ENCODE measurements at regions not wholly inside any gene's neighbourhood (a gene's known extent, or its start where the extent isn't known, plus 50 kb on each side); places are given as distances from the start of the nearest gene placed in this dataset.

DNA sequence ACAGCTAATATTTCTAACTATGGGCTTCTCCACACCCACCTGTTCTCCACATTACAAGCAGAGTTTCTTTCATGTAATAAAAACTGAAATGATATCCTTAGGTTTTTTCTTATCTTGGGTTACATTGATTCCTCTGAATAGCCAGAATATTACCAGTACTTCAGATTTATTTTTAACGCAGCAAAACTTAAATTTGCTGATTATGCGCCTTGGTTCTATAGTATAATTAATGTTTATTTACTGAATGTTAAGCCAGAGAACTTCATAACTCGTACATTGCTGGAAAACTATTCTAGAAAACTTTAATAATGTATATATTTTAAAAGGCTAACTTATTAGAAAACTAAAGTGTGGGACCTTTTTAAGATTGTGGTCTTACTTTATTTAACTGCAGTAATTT, 577.2 kb downstream of the PRKD1 start:
- ChIA-PET POLR2A (no interaction called here), CTCF (no interaction called here)
- no peaks in the 10 kb centered on the region for H3K27me3 Mint-ChIP-seq (ENCODE audit: low read depth)
- H3K9me3 Mint-ChIP-seq, result 0 out of 2 replicates have a peak, but pooled peaks cover 3% of the 10 kb centered on the region
- H3K27ac Mint-ChIP-seq, result no peak overlapping the region
- no peaks in the 10 kb centered on the region for H3K4me1 Mint-ChIP-seq
- TF ChIP-seq ZNF532 (CRISPR knock-in tag; IDR thresholded peaks at IDR 0.05; ENCODE audit: borderline replicate concordance), result no peak
- no peak for TF ChIP-seq MLX (CRISPR knock-in tag; IDR thresholded peaks at IDR 0.05)
- TF ChIP-seq GTF2I (CRISPR knock-in tag; conservative IDR thresholded peaks at IDR 0.05), result no peak
- TF ChIP-seq, protein P1, sequence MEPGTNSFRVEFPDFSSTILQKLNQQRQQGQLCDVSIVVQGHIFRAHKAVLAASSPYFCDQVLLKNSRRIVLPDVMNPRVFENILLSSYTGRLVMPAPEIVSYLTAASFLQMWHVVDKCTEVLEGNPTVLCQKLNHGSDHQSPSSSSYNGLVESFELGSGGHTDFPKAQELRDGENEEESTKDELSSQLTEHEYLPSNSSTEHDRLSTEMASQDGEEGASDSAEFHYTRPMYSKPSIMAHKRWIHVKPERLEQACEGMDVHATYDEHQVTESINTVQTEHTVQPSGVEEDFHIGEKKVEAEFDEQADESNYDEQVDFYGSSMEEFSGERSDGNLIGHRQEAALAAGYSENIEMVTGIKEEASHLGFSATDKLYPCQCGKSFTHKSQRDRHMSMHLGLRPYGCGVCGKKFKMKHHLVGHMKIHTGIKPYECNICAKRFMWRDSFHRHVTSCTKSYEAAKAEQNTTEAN (CRISPR knock-in tag; IDR thresholded peaks at IDR 0.05), result no peak
- TF ChIP-seq ZNF317 (CRISPR knock-in tag; IDR thresholded peaks at IDR 0.05; ENCODE audit: borderline replicate concordance, low read depth), result no peak
- TF ChIP-seq FOXP1 (CRISPR knock-in tag; IDR thresholded peaks at IDR 0.05; ENCODE audit: borderline replicate concordance), result no peak
- TF ChIP-seq HMGXB4 (CRISPR knock-in tag; IDR thresholded peaks at IDR 0.05), result no peak
- TF ChIP-seq AFF4 (CRISPR knock-in tag; IDR thresholded peaks at IDR 0.05; ENCODE audit: borderline replicate concordance), result no peak
- TF ChIP-seq, protein P2, sequence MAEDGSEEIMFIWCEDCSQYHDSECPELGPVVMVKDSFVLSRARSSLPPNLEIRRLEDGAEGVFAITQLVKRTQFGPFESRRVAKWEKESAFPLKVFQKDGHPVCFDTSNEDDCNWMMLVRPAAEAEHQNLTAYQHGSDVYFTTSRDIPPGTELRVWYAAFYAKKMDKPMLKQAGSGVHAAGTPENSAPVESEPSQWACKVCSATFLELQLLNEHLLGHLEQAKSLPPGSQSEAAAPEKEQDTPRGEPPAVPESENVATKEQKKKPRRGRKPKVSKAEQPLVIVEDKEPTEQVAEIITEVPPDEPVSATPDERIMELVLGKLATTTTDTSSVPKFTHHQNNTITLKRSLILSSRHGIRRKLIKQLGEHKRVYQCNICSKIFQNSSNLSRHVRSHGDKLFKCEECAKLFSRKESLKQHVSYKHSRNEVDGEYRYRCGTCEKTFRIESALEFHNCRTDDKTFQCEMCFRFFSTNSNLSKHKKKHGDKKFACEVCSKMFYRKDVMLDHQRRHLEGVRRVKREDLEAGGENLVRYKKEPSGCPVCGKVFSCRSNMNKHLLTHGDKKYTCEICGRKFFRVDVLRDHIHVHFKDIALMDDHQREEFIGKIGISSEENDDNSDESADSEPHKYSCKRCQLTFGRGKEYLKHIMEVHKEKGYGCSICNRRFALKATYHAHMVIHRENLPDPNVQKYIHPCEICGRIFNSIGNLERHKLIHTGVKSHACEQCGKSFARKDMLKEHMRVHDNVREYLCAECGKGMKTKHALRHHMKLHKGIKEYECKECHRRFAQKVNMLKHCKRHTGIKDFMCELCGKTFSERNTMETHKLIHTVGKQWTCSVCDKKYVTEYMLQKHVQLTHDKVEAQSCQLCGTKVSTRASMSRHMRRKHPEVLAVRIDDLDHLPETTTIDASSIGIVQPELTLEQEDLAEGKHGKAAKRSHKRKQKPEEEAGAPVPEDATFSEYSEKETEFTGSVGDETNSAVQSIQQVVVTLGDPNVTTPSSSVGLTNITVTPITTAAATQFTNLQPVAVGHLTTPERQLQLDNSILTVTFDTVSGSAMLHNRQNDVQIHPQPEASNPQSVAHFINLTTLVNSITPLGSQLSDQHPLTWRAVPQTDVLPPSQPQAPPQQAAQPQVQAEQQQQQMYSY (CRISPR knock-in tag; IDR thresholded peaks at IDR 0.05), result no peak
- no peak for TF ChIP-seq CREM (CRISPR knock-in tag; IDR thresholded peaks at IDR 0.05)
- no peak for TF ChIP-seq NFATC4 (CRISPR knock-in tag; IDR thresholded peaks at IDR 0.05)
- TF ChIP-seq, protein P3, sequence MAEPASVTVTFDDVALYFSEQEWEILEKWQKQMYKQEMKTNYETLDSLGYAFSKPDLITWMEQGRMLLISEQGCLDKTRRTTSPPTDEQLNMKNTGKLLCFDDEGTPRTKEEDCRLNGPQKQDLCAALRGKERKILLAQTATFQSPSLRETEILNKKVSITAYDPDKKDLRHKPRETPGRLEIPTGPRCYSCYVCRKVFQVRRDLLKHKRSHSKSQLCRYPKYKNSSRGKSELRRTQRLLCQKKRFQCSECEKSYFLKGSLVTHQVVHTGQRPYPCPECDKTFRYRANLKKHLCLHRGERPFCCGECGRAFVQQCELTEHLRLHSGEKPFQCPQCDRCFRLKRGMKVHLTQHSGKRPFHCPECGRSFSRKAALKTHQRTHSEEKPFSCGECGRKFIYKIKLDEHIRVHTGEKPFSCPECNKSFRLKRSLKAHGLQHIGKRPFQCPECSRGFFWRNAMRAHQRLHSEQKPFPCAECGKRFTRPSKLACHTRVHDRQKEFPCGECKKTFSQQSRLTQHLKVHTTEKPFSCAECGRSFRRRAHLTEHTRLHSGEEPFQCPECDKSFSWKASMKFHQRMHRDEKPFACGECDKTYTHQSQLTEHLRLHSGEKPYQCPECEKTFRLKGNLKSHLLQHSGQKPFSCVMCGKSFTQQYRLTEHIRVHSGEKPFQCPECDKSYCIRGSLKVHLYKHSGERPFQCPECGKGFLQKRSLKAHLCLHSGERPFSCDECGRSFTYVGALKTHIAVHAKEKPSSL (CRISPR knock-in tag; conservative IDR thresholded peaks at IDR 0.05), result no peak
- no peak for TF ChIP-seq JUN (CRISPR knock-in tag; IDR thresholded peaks at IDR 0.05)
- no peak for TF ChIP-seq MXD4 (CRISPR knock-in tag; IDR thresholded peaks at IDR 0.05; ENCODE audit: borderline replicate concordance)
- TF ChIP-seq E2F1 (CRISPR knock-in tag; IDR thresholded peaks at IDR 0.05), result no peak
- no peak for TF ChIP-seq TEAD1 (CRISPR knock-in tag; IDR thresholded peaks at IDR 0.05)
- no peaks in the 10 kb centered on the region for H3K36me3 Mint-ChIP-seq
- DNase-seq (ENCODE audit: low spot score) (no peak), ATAC-seq (no peak)
- H3K4me3 Mint-ChIP-seq, result no peak overlapping the region

Data from WTC11 (cell line).